ENCODE measurements at regions not wholly inside any gene's neighbourhood (a gene's known extent, or its start where the extent isn't known, plus 50 kb on each side); places are given as distances from the start of the nearest gene placed in this dataset.

GRCh38 chr6:104022126-104022525 lies 837.6 kb downstream of the HACE1 start:
- no peak for TF ChIP-seq CTCF (IDR thresholded peaks at IDR 0.05)
- TF ChIP-seq POLR2A (IDR thresholded peaks at IDR 0.05), result no peak
